HG03159 (cell line): ENCODE measurements at regions not wholly inside any gene's neighbourhood (a gene's known extent, or its start where the extent isn't known, plus 50 kb on each side); places are given as distances from the start of the nearest gene placed in this dataset.

Experiments used
- ATAC-seq: cut with Tn5 transposase; IDR thresholded peaks from one replicate; pipeline ENCODE4 v1.9.1; 2021; ENCODE audit warnings: mild to moderate bottlenecking, moderate library complexity; ENCODE audit not compliant: unreplicated experiment

GRCh38 chr4:126267689-126268088, 952.9 kb downstream of the FAT4 start:
- ATAC-seq = no peak

- ATAC-seq = no peak
These were observed 953.4 kb downstream of the FAT4 start for GRCh38 chr4:126268106-126268505.

- ATAC-seq = no peak
These were observed 954.4 kb downstream of the FAT4 start for GRCh38 chr4:126269106-126269505.

GRCh38 chr4:126271292-126271691, 956.5 kb downstream of the FAT4 start:
- no peak for ATAC-seq

- ATAC-seq = no peak
These were observed 959.0 kb downstream of the FAT4 start for GRCh38 chr4:126273746-126274145.

- ATAC-seq = no peak
These were observed 977.1 kb downstream of the FAT4 start for GRCh38 chr4:126291886-126292285.

- ATAC-seq = no peak
These were observed 983.5 kb downstream of the FAT4 start for GRCh38 chr4:126298271-126298670.

- no peak for ATAC-seq
These were observed 991.6 kb downstream of the FAT4 start for GRCh38 chr4:126306152-126306869.

GRCh38 chr4:126318376-126318775, 1003.6 kb downstream of the FAT4 start:
- no peak for ATAC-seq

- no peak for ATAC-seq
These were observed 1014.2 kb downstream of the FAT4 start for GRCh38 chr4:126328914-126329313.

GRCh38 chr4:126338548-126338947, 1023.8 kb downstream of the FAT4 start:
- ATAC-seq = no peak

GRCh38 chr4:126341927-126342326, 1027.2 kb downstream of the FAT4 start:
- no peak for ATAC-seq

- no peak for ATAC-seq
These were observed 1029.7 kb downstream of the FAT4 start for GRCh38 chr4:126344472-126344871.

GRCh38 chr4:126346654-126347053, 1031.9 kb downstream of the FAT4 start:
- no peak for ATAC-seq

- ATAC-seq = no peak
These were observed 1040.0 kb downstream of the FAT4 start for GRCh38 chr4:126354784-126355183.

- no peak for ATAC-seq
These were observed 1043.3 kb downstream of the FAT4 start for GRCh38 chr4:126358041-126358440.

- no peak for ATAC-seq
These were observed 1046.5 kb downstream of the FAT4 start for GRCh38 chr4:126361287-126361686.

GRCh38 chr4:126364311-126364911, 1049.7 kb downstream of the FAT4 start:
- no peak for ATAC-seq

GRCh38 chr4:126369076-126369475, 1054.3 kb downstream of the FAT4 start:
- ATAC-seq = no peak

- ATAC-seq = no peak
These were observed 1057.9 kb downstream of the FAT4 start for GRCh38 chr4:126372634-126373033.

GRCh38 chr4:126375462-126376054, 1060.8 kb downstream of the FAT4 start:
- no peak for ATAC-seq

GRCh38 chr4:126385954-126386353, 1071.2 kb downstream of the FAT4 start:
- ATAC-seq = no peak
